ENCODE measurements at regions not wholly inside any gene's neighbourhood (a gene's known extent, or its start where the extent isn't known, plus 50 kb on each side); places are given as distances from the start of the nearest gene placed in this dataset.

DNA sequence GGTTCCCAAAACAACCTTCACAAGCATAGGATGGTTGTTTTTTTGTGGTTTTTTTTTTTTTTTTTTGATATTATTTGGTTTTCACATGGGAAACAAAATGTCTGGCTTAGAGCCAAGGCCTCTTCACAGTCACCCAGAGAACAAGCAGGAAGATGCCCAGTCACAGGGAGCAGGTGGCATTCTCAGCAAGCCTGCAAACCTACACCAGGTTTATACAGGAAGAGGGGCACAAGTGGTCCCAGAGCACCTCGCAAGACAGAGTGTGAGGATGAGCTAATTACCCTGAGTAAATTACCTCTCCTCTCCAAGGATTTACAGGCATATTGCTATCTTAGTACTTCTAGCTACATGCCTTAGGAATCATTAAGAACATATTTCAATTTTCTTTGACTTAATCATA, 1375.6 kb downstream of the EFNB2 start:
- no peak for DNase-seq

DNA sequence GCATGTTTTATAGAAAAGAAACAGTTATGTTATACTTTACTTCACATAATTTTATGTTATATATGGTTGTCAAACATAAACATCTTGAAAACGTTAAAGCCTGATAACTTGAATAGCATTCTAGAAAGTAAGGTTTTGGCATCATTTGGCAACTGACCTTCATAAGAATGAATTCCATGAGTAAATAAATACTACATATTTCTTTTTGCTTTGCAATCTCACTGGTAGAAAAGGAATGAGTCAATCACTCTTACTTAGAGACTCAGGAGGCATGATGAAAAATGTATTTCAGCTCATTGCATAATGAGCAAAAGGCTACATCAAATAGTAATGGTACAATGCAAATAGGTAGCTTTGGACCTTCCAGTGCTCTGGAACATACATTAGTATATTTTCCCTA, 1381.9 kb downstream of the EFNB2 start:
- DNase-seq = no peak

DNA sequence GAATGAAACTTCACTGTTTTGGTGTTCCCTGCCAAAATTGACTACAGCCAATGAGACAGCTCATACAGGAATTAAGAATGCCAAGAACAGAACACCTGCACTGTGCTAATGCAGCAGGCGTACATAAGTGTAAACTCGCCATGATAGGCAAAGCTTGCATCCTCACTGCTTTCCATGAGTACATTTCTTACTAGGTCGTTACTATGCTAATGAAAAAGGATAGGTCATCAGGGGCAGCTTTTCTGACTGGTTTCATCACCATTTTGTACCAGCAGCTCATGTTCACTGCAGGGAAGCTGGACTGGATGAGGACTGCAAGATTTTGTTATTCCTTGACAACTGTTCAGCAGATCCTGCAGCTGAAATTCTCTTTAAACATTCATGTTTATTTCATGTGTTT, 1383.8 kb downstream of the EFNB2 start:
- no peak for DNase-seq

DNA sequence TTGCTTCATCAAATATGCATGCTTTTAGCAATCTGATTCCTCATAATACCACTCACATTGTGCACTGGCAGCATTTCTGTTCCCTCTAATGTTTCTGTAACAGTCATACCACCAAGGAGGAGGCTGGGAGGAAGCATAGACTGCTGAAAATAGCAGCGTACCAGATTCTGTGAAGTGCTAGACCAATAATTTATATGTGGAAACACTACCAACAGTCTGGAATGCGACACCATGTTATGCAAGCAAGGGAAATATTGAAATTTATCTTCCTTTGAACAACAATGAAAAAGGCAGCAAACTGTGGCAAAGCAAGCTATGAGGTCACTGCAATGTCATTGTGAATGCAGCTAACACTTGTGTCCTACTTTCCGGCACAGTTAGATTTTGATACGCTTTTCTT, 1388.0 kb downstream of the EFNB2 start:
- DNase-seq = no peak

DNA sequence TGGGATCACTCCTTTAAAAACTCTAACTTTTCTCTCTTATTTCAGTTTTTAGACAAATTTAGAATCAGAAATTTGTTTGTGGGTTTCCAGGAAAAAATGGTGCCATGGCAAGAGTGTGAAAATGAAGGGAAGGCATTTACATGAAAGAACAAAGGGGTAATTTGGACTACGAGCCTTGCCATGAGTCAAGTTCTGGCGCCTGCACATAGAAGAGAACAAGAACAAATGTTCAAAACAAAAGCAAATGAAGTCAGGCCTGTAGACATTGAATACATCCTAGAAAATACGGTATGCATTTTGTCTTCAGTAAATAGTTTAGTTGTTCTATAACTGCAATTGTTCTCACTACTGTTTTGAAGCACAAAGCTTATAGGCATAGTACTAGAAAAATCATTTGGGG, 1390.5 kb downstream of the EFNB2 start:
- no peak for DNase-seq

DNA sequence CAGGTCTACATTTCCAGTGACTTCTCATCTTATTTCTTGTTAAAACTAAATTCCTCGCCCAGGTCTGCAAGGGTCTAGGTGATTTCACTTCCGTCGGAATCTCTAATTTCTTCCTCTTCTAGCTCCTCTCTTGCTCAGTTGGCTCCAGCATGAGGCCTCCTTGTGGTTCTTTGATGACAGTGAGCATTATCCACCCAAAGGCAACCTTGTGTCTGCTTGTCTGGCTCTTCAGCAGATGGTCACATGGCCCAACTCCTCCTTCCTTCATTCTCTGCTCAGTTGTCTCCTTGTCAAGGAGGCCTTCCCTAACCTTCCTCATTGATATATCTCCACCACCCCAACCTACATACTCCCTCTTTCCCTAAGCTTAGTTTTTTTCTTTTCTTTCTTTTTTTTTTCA, 1391.4 kb downstream of the EFNB2 start:
- DNase-seq = no peak

DNA sequence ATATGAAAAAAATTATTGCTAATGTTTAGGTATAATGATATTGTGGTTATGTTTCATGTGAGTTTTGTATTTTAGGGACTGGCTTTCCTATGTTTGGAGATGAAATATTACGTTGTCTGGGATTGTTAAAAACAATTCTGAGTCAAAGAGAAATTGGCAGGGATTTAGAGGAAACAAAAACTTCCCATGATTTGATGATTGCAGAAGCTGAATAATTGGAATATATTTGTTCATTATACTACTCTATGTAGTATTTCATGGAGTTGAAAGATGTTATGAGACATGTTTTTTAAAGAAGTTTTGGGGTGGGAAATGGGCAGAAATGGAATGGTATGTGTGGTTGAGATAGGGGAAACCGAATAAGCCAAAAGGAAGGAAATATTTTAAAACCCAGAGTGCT, 1392.9 kb downstream of the EFNB2 start:
- no peak for DNase-seq

DNA sequence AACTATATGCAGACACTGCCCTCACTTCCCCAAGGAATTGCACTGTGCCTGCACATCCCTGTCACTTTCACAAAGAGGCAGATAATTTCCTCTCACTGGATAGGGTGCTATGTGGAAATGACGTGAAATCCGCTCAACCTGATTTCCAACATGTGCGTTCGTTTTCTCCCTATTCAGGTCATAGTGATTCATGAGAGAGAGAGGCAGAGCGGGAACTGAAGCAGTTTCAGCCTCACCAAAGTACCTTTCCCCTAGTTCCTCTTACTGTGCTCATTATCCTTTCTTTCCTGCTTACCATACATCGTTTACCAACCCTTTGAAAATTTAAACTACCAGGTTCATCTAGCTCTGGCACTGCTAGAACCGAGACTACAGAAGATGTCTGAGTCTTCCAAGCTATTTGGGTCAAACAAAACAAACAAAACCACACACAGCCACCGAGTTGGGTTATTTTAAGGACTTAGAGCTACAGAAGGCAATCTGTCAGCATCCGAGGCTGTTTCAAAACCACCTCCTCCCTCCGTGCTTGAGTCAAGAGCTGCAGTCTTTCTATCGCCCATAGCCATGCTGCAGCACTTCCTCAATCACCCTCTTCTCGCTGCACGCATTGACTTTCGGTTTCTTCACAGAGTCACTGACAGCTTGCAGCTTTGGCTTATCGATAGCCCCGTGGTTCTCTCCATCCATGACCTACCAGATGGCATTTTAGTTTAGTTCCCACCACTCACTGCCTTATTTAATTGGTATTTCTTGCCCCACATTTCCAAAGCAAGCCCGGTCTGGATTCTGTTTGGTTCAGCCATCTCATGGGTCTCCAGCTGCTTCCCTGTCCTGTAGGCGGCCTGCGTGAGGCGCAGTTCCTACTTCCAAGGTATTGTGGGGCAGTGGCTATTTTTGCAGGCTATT, 1395.8 kb downstream of the EFNB2 start:
- peak; percentile 78 for DNase-seq

DNA sequence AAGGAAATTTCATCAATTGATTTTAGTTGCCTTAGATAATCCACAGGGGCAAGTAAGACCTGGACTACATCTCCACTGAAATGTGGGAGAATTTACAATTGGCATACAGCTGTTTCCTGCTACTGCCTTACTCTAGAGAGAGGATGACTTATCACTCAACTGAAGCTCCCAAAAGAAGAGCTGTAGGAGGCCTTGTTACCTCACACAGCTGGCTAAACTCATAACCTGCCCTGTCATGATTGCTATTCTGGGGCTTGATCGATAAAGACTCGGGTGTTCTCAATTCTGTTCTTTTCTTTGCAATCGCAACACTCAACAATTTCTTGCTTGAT, 1396.4 kb downstream of the EFNB2 start:
- DNase-seq = no peak

DNA sequence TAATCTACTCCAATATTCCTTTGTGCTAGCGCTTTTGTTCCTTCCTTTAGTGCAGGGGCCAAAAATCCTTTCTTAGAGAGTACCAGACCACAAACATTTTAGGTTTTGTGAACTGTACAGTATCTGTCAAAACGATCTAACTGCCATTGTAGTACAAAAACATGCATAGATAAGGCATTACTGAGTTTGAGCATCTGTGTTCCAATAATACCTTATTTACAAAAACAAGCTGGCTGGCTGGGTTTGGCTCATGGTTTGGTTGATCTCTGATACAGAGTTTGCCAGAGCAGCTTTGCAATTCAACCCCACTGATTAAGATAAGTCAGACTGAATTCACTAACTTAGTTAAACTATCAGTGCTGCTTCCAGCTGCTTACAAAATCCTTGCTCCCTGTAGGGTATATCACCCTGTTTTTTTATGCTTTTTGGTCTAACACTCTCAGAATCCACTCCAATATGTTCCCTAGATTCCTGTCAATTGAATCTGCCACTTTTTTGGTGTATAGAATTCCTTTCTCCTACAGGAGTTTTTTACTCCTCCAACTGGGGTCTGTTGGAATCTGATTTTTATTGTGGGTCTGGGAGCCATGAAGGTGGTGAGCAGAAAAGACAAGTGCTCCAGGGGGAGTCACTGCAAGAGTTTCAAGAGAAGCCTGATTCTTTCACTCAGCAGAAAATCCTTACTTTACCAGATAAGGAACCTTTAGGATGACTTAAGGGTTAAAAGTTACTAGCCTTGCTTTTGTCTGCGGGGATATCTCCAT, 1399.4 kb downstream of the EFNB2 start:
- no peak for DNase-seq

DNA sequence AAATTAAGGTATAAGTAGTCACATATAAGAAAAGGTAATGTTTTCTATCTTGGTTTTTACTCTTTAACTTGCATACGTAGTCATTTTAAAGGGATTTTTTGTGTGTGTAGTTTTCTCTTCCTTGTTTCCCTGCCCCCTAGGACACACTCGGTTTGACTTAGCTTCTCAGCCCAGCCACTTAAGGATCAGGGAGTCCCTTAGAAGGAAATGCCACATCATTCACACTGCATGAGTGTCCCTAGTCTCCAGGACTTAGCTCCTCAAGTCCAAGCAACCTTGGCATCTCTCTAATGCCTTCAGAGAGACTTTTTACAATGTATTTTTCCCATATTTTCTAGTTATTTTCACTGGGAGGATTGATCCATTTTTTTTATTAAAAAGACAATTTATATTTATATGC, 1407.7 kb downstream of the EFNB2 start:
- no peak for DNase-seq

DNA sequence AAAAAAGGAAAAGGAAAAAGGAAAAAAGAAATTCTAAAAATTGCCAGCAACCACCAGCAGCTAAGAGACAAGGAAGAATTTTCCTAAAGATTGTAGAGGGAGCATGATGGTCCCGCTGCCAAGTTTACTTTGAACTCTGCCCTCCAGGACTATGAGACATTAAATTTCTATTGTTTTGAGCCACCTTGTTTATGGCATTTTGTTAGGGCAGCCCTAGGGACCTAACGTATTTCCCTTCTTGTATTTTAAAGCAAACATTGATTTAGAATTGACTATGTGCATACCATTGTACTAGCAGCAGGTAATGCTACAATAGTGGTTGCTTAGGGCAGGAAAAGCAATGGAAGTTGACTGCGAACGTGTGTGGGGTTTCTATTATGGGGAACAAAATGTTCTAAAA, 1414.2 kb downstream of the EFNB2 start:
- DNase-seq = no peak

DNA sequence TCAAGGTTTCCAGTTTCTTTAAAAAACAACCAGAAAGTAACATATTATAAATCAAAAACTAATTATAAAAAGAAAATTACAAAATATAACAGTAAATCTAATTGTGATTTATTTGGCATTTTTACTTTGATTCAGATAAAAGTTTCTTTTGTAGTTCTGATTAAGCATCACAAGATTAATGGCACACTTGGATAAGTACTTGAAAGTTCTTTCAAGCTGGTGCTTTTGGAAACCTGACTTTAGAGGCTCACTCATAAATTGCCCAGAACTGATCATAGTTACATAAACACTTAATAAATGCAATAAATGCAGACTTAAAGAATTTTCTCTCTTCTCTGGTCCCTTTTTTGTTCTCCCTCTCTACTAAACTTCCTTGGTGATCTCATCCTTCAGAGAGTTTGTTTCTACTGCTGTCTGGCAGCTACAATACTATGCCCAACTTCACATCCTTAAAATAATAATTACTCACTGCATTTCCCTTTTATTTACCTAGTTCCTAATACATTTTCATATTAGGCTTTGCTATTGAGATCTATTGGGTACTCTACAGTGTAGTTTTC, 1417.0 kb downstream of the EFNB2 start:
- no peak for DNase-seq

DNA sequence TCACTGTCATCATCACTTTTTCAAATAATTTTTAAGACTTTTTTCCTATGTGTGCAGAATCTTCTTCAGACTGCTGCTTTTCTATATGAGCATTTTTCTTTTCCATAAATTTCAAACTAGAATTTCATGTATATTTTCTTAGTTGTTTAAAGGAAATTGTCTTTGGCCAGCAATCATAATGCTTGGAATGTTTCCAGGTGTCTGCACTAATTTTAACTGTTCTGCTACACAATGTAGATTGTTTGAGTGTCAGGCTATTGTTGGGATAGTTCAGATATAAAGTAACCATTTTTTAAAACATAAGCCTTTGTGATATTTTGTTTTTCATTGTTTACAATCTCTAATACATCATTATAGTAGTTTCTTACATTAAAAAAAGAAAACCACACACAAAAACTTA, 1418.5 kb downstream of the EFNB2 start:
- DNase-seq = no peak

DNA sequence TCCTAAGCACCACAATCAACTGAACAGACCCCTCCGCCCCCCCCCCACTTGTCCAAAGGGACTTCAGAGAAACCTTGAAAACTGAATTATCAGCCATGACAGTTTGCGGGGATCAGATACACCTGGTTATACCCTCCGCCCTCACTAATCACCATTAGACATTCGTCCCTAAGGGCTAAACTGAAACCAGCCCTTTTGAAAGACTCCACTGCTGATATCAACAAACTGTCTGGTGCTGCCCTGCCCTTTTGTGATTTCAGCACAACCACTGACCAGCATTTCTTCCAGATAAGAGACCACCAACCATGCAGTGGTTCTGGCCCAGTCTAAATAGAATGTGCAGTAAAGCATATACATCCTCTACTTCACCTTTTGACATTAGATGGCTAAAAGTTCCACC, 1422.9 kb downstream of the EFNB2 start:
- DNase-seq = no peak

DNA sequence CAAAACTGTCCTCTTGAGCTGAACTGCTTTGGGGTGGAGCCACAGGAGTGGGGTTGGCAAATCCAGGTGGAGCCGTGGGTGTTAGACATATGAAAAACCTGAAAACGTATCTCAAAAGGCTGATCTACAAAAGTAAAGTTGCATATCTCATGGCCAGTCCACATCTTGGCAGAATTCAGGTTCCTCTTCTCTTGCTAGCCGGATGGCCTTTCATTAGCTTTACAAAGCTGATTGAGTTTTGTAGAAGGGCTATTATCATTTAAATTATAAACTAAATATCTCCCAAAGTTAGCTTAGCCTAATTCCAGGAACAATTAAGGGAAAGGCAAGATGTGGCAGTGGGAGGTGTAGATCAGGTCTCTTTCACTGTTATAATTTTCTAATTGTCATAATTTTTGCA, 1427.7 kb downstream of the EFNB2 start:
- DNase-seq = no peak

DNA sequence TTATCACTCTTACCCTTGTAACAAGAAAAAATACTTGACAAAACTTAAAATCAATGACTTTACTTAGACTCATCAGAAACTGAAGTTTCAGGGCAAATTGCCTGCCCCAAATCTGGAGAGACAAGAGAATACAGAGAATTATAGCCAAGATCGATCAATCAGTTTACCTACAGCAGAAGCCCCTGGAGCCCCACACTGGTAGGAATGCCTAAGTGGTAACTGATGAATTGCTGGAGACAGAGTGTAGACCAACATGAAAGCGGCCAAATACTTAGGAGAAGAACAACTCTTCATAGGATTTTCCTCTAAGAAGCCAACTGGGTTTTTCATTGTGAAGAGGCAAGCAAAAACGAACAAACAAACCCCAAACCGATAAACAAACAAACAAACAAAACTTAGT, 1430.0 kb downstream of the EFNB2 start:
- no peak for DNase-seq

DNA sequence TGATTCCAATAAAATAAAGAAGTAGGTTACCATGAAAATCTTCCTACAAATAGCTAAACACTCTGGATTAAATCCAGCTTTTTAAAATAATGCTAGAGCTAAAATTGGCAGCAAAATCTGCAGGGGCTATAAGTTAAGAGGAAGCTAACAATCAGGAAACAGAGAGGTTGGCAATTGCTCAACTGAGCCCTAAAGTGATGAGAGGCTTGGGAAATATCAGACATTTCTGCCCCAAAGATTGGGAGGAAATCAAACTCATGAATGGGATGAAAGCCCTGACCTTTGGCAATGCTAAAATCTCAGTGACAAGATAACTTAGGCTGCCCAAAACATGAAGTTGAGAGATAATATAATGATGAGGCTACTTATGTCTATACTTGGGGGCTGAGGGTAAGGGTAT, 1437.9 kb downstream of the EFNB2 start:
- DNase-seq = no peak

DNA sequence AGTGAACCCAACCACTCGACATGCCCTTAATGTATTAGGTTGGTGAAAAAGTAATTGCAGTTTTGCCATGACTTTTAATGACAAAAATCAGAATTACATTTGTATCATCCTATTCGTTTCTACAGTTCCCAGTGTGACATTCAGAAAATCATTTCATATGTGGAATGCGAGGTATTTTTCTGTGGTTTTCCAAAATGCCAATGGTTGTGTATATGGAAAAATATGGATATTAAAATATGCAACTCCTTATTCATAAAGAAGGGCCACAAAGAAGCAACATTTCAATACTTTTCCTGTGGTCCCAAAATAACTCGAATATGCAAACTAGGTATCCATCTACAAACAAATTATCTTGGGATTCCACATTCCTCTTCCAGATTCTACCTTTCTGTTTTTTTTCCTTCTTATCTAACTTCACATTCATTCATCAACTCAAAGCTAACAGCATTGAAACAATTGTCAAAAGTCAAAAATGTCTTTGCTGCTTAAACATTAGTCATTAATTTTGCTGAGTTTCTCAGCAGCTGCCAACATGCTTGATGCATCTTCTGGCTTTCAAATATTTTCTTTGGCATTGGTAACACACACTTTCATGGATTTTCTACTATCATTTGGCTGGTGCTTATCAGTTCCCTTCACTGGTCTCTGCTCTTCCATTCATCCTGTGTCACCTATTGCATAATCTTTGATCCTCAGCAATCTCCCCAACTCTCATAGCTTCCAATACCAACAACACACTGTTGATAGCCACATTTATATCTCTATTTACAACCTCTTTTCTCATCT, 1445.4 kb downstream of the EFNB2 start:
- no peak for DNase-seq

DNA sequence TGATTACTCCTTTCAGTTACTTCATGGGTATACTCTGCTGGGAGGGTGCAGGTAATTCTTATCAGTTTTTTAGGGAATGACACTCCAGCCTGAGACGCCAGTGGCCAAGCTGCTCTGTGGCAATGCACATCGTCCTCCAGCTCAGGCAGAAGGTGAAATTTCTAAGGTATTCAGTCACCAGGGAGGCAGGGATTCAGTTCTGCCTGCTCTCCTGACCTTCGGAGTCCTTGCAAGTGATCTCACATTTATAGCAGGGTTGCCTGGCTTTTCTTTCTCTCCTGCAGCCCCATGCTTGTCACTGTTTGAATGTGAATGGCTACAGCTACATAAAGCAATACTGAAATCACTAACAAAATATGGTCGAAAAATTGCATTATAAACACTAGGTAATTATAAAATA, 1447.5 kb downstream of the EFNB2 start:
- no peak for DNase-seq

DNA sequence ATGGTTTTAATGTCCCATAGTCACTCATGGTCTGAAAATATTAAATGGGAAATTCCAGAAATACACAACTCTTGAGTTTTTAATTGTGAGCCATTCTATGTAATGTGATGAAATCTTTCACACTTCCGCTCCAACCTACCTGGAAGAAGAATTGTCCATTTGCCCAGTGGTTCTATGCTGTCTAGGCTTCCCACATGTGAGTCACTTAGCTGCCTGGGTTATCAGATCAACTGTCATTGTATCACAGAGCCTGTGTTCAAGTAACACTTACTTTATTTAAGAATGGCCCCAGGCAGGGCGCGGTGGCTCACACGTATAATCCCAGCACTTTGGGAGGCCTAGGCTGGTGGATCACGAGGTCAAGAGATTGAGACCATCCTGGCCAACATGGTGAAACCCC, 1450.5 kb downstream of the EFNB2 start:
- no peak for DNase-seq

DNA sequence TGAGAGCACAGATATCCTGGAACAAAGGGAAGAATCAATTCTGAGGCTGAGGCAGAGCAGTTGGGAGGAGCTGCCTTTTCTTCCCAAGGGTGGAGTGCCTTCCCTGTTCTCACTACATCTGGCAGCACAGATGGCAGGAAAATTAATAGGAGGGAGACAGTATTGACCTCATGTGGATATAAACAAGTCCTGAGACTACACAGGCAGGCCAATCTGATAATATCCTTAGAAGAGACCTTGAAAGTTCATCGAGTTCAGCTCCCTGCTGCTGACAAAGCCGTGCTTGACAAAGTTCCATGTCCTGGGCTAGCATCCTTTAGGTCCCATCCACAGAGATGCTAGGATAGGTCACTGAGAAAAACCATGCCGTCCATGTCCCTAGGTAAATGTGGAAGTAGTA, 1451.5 kb downstream of the EFNB2 start:
- no peak for DNase-seq

DNA sequence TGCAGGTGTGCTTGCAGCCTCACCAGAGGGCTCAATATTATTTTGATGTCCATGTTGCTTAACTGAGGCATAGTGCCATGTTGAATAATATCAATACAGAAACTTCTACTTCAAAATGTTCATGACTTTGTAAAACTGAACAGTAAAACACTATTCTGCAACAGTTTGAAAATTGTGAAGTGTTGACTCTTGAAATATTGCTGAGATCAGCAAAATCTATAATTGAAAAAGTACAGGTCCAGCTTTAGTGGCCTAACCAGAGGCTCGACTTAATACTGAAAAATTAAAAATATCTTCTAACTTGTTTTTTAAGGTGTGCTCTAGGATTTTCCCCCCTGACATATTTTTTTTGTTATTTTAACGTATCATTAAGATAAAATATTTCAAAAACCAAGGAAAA, 1460.7 kb downstream of the EFNB2 start:
- no peak for DNase-seq

DNA sequence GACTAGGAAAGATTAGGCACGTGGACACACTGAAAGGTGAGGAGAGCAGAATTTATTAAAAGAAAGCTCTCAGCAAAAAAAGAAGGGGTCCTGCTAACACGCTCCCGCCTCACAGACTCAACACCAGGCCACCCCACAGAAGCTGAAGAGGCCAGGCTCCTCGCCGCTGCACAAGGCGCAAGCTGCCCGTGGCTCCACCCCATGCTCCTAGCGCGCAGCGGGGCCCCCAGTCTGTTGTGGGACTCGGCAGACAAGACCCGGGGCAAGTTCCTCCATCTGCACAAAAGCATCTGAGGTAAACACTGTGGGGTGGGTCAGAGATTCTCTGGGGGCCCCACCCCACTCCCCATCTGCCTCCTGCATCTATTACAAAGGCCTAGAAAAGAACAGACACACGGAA, 1462.4 kb downstream of the EFNB2 start:
- DNase-seq = no peak

Measured in SHP77 treated with DMSO at 0.1 percent for 48 hours (cell line).